H1 (cell line): ENCODE measurements at regions not wholly inside any gene's neighbourhood (a gene's known extent, or its start where the extent isn't known, plus 50 kb on each side); places are given as distances from the start of the nearest gene placed in this dataset.

ENCODE experiments used
- ASH2L ChIP-seq: fragments of 200-600, 300-600 bp; sonication (generic); IDR thresholded peaks from one replicate; pipeline ENCODE4 v1.7.1; 2017; ENCODE audit warnings: low read length
- ATF3 ChIP-seq: IDR thresholded peaks from 2 replicates; pipeline ENCODE4 v1.6.1; 2011; ENCODE audit warnings: low read depth, mild to moderate bottlenecking, low read length; ENCODE audit not compliant: insufficient read depth
- CTCF ChIP-seq, 3 experiments: IDR thresholded peaks; 1 replicate in 2 of 3; 2 replicates in 1 of 3; pipeline versions ENCODE4 v1.5.1 to v1.6.1; 2011; ENCODE audit warnings: low read length in 3 of 3, mild to moderate bottlenecking in 3 of 3, inconsistent platforms in 2 of 3, low read depth in 1 of 3, moderate library complexity in 1 of 3; ENCODE audit not compliant: insufficient read depth in 1 of 3; ENCODE audit errors: control extremely low read depth in 1 of 3
- EP300 ChIP-seq, 2 experiments: IDR thresholded peaks; 1 replicate in 1 of 2; 2 replicates in 1 of 2; pipeline ENCODE4 v1.6.1; 2011 to 2012; ENCODE audit warnings: low read depth in 2 of 2, low read length in 2 of 2, mild to moderate bottlenecking in 2 of 2, borderline replicate concordance in 1 of 2, inconsistent platforms in 1 of 2, moderate library complexity in 1 of 2
- EZH2 ChIP-seq: fragments of 200-600 bp; sonication (generic); IDR thresholded peaks from 2 replicates; pipeline ENCODE4 v1.7.1; 2012; ENCODE audit warnings: low read depth, mild to moderate bottlenecking, moderate library complexity, low read length, inconsistent platforms; ENCODE audit not compliant: severe bottlenecking
- HDAC2 ChIP-seq, 2 experiments: fragments of 300-600 bp in 1 of 2; sonication (generic) in 1 of 2; IDR thresholded peaks; 2 replicates each; pipeline ENCODE4 v1.6.1; 2011 to 2012; ENCODE audit warnings: low read depth in 2 of 2, low read length in 2 of 2, mild to moderate bottlenecking in 2 of 2, moderate library complexity in 2 of 2, borderline replicate concordance in 1 of 2, inconsistent platforms in 1 of 2
- MAX ChIP-seq: IDR thresholded peaks from 2 replicates; pipeline ENCODE4 v1.6.1; 2012; ENCODE audit warnings: inconsistent platforms
- POLR2A ChIP-seq, 2 experiments: IDR thresholded peaks; 1 replicate in 1 of 2; 2 replicates in 1 of 2; pipeline ENCODE4 v1.6.1; 2011; ENCODE audit warnings: low read depth in 2 of 2, low read length in 2 of 2, mild to moderate bottlenecking in 2 of 2; ENCODE audit errors: control extremely low read depth in 1 of 2
- POLR2AphosphoS5 ChIP-seq: IDR thresholded peaks from 2 replicates; pipeline ENCODE4 v1.6.1; 2011; ENCODE audit warnings: low read depth, low read length
- RAD21 ChIP-seq, 2 experiments: IDR thresholded peaks in 1 of 2; conservative IDR thresholded peaks in 1 of 2; 2 replicates each; pipeline ENCODE4 v1.6.1; 2011; ENCODE audit warnings: low read depth in 2 of 2, low read length in 2 of 2, improper control_type of control experiment in 1 of 2, inconsistent platforms in 1 of 2, mild to moderate bottlenecking in 1 of 2, moderate library complexity in 1 of 2
- TAF7 ChIP-seq: optimal IDR thresholded peaks from 2 replicates; pipeline ENCODE3; 2011; ENCODE audit warnings: low read depth, mild to moderate bottlenecking, inconsistent platforms, low read length, moderate library complexity, borderline replicate concordance
- TBP ChIP-seq: IDR thresholded peaks from 2 replicates; pipeline ENCODE4 v1.6.1; 2011; ENCODE audit warnings: low read depth, low read length, improper control_type of control experiment
- YY1 ChIP-seq: IDR thresholded peaks from 2 replicates; pipeline ENCODE4 v1.6.1; 2011; ENCODE audit warnings: low read depth, mild to moderate bottlenecking, low read length
- ZNF274 ChIP-seq: IDR thresholded peaks from 2 replicates; pipeline ENCODE4 v1.7.0; 2012; ENCODE audit warnings: low read length, borderline replicate concordance; ENCODE audit errors: extremely low read depth

- TF ChIP-seq CTCF (IDR thresholded peaks at IDR 0.05; ENCODE audit: control extremely low read depth in 1 of 3, insufficient read depth in 1 of 3, low read depth in 1 of 3, low read length in 3 of 3) = no peak
- no peak for TF ChIP-seq RAD21 (IDR thresholded peaks at IDR 0.05 in 1 of 2, conservative IDR thresholded peaks at IDR 0.05 in 1 of 2; ENCODE audit: low read depth in 2 of 2, low read length in 2 of 2)
- TF ChIP-seq EZH2 = no peak
- no peak for TF ChIP-seq YY1
- no peak for TF ChIP-seq TAF7
- no peak for TF ChIP-seq POLR2A (IDR thresholded peaks at IDR 0.05; ENCODE audit: control extremely low read depth in 1 of 2, low read depth in 2 of 2, low read length in 2 of 2)
- no peak for TF ChIP-seq ASH2L
- no peak for TF ChIP-seq POLR2AphosphoS5
- TF ChIP-seq ATF3 = no peak
- TF ChIP-seq EP300 (IDR thresholded peaks at IDR 0.05; ENCODE audit: borderline replicate concordance in 1 of 2, low read depth in 2 of 2, low read length in 2 of 2) = no peak
- no peak for TF ChIP-seq ZNF274
- TF ChIP-seq HDAC2 (IDR thresholded peaks at IDR 0.05; ENCODE audit: borderline replicate concordance in 1 of 2, low read depth in 2 of 2, low read length in 2 of 2) = no peak
- no peak for TF ChIP-seq TBP
- TF ChIP-seq MAX = no peak
Observed at GRCh38 chr6:163750431-163751031, 336.0 kb downstream of the QKI start.
